Adrenal gland (tissue), 5 donors: ENCODE measurements at regions not wholly inside any gene's neighbourhood (a gene's known extent, or its start where the extent isn't known, plus 50 kb on each side); places are given as distances from the start of the nearest gene placed in this dataset.

Experiments
- POLR2A ChIP-seq, 2 donors: fragments of 450-650 bp; IDR thresholded peaks; one replicate each; pipeline ENCODE4 v1.6.1; 2017; ENCODE audit warnings: antibody characterized with exemption in 2 of 2, mild to moderate bottlenecking in 2 of 2, moderate library complexity in 1 of 2
- TF ChIP-seq, protein P1 (sequence below), 6 experiments: fragments of 450-650 bp in 4 of 6; fragments of 200-600 bp in 2 of 6; sonication (generic) in 1 of 6; IDR thresholded peaks; 1 replicate in 5 of 6; 2 replicates in 1 of 6; pipeline versions ENCODE4 v1.5.1 to v1.8.0; 2016 to 2021; ENCODE audit warnings: antibody characterized with exemption in 6 of 6, mild to moderate bottlenecking in 2 of 6, moderate library complexity in 1 of 6
- donor health status: DM: no; HTN: no; CAD: no.

DNA sequence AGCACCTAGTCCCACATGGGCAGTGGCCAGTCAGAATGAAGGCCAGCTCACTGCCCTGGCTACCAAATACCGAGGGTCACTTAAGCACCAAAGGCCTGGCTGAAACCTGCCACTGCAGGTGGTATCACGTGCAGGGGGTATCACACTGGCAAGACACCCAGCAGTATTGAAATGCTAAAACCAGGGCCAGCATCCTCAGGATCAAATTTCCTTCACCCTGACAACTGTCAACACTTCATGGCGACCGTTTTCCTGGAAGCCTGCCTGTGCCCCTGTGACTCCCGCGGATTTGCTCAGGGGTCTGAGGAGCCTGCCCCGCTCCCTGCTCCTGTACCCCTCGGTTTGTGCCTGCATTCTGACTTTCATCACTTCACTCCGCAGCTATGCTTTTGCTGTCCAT is 151.1 kb downstream of the TTLL2 start:
- TF ChIP-seq, protein P1, sequence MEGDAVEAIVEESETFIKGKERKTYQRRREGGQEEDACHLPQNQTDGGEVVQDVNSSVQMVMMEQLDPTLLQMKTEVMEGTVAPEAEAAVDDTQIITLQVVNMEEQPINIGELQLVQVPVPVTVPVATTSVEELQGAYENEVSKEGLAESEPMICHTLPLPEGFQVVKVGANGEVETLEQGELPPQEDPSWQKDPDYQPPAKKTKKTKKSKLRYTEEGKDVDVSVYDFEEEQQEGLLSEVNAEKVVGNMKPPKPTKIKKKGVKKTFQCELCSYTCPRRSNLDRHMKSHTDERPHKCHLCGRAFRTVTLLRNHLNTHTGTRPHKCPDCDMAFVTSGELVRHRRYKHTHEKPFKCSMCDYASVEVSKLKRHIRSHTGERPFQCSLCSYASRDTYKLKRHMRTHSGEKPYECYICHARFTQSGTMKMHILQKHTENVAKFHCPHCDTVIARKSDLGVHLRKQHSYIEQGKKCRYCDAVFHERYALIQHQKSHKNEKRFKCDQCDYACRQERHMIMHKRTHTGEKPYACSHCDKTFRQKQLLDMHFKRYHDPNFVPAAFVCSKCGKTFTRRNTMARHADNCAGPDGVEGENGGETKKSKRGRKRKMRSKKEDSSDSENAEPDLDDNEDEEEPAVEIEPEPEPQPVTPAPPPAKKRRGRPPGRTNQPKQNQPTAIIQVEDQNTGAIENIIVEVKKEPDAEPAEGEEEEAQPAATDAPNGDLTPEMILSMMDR (IDR thresholded peaks at IDR 0.05), result no peak
- TF ChIP-seq POLR2A (IDR thresholded peaks at IDR 0.05), result no peak
